ENCODE measurements at regions not wholly inside any gene's neighbourhood (a gene's known extent, or its start where the extent isn't known, plus 50 kb on each side); places are given as distances from the start of the nearest gene placed in this dataset.

GRCh38 chr2:216770050-216770449 lies 74.7 kb upstream of the IGFBP5 start:
- in situ Hi-C loops (cut with HindIII; ENCODE audit: low pct_unique_long_range_greater_than_20kb, low sequenced_read_pairs): no loop called here
- no peak for DNase-seq (ENCODE audit: low read depth in 1 of 2, low spot score in 1 of 2)
- TF ChIP-seq JUND (IDR thresholded peaks at IDR 0.05; ENCODE audit: low read depth): no peak

- no peak for DNase-seq (ENCODE audit: low read depth in 1 of 2, low spot score in 1 of 2)
- in situ Hi-C loops (cut with HindIII; ENCODE audit: low pct_unique_long_range_greater_than_20kb, low sequenced_read_pairs): no loop called here
- no peak for TF ChIP-seq JUND (IDR thresholded peaks at IDR 0.05; ENCODE audit: low read depth)
Observed at GRCh38 chr2:216769626-216770025, 74.3 kb upstream of the IGFBP5 start.

GRCh38 chr2:216768908-216769411 lies 73.6 kb upstream of the IGFBP5 start:
- DNase-seq (ENCODE audit: low read depth in 1 of 2, low spot score in 1 of 2): no peak
- TF ChIP-seq JUND (IDR thresholded peaks at IDR 0.05; ENCODE audit: low read depth): no peak
- in situ Hi-C loops (cut with HindIII; ENCODE audit: low pct_unique_long_range_greater_than_20kb, low sequenced_read_pairs): no loop called here

GRCh38 chr2:216765761-216766262 lies 70.5 kb upstream of the IGFBP5 start:
- TF ChIP-seq JUND (IDR thresholded peaks at IDR 0.05; ENCODE audit: low read depth): no peak
- in situ Hi-C loops (cut with HindIII; ENCODE audit: low pct_unique_long_range_greater_than_20kb, low sequenced_read_pairs): no loop called here
- DNase-seq (ENCODE audit: low read depth in 1 of 2, low spot score in 1 of 2): no peak

DNA sequence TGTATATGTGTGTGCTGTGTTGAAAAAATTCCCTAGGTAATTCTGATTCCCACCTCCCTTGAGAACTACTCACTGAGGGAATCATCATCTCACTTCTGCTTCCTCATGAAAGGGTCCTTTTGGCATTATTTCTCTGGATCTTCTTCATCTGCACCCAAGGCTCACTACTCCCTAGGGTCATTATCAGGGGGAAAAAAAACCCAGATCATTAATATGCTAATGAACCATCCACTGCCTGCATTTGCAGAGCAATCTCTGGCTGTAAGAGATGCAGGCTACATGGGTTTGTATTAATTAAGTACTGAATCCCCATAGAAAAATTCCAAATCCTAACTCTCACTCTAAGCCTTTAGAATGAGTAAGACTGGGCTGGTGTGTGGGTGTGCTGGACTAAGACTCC lies 68.0 kb upstream of the IGFBP5 start:
- TF ChIP-seq JUND (IDR thresholded peaks at IDR 0.05; ENCODE audit: low read depth): no peak
- DNase-seq (ENCODE audit: low read depth in 1 of 2, low spot score in 1 of 2): no peak

GRCh38 chr2:216761809-216762208 lies 66.5 kb upstream of the IGFBP5 start:
- no peak for DNase-seq (ENCODE audit: low read depth in 1 of 2, low spot score in 1 of 2)
- TF ChIP-seq JUND (IDR thresholded peaks at IDR 0.05; ENCODE audit: low read depth): no peak
- in situ Hi-C loops (cut with HindIII; ENCODE audit: low pct_unique_long_range_greater_than_20kb, low sequenced_read_pairs): no loop called here

More for the DNA sequence above, 68.0 kb upstream of the IGFBP5 start:
- in situ Hi-C loops (cut with HindIII; ENCODE audit: low pct_unique_long_range_greater_than_20kb, low sequenced_read_pairs): no loop called here

- no peak for TF ChIP-seq JUND (IDR thresholded peaks at IDR 0.05; ENCODE audit: low read depth)
- in situ Hi-C loops (cut with HindIII; ENCODE audit: low pct_unique_long_range_greater_than_20kb, low sequenced_read_pairs): no loop called here
- no peak for DNase-seq (ENCODE audit: low read depth in 1 of 2, low spot score in 1 of 2)
Observed at GRCh38 chr2:216761133-216761532, 65.8 kb upstream of the IGFBP5 start.

- TF ChIP-seq JUND (IDR thresholded peaks at IDR 0.05; ENCODE audit: low read depth): no peak
- peak; percentile 16 to 86 for DNase-seq (ENCODE audit: low read depth in 1 of 2, low spot score in 1 of 2)
- in situ Hi-C loops (cut with HindIII; ENCODE audit: low pct_unique_long_range_greater_than_20kb, low sequenced_read_pairs): no loop called here
Observed at GRCh38 chr2:216758256-216759155, 63.2 kb upstream of the IGFBP5 start.

DNA sequence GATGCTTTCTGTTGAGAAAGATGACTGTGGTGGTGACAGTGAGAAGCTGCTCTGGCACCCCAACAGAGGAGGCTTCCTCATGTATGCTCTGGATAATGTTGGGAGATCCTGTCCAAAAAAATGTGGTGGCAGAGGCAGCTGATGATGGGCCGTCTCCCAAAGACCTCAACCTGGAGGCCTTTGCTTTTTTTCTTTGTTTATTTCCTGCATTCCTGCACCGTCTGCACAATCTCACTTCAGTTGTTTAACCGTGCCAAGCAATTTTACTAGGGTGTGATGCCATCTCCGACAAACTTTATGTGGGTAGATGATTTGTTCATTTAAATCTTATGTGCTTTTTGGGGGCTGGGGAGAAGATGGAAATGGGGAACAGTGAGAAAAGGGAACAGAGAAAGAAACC lies 62.2 kb upstream of the IGFBP5 start:
- in situ Hi-C loops (cut with HindIII; ENCODE audit: low pct_unique_long_range_greater_than_20kb, low sequenced_read_pairs): no loop called here
- peak; percentile 8 to 82 for DNase-seq (ENCODE audit: low read depth in 1 of 2, low spot score in 1 of 2)
- TF ChIP-seq JUND (IDR thresholded peaks at IDR 0.05; ENCODE audit: low read depth): peak; percentile 97

GRCh38 chr2:216756435-216756834 lies 61.1 kb upstream of the IGFBP5 start:
- DNase-seq (ENCODE audit: low read depth in 1 of 2, low spot score in 1 of 2): no peak
- TF ChIP-seq JUND (IDR thresholded peaks at IDR 0.05; ENCODE audit: low read depth): no peak
- in situ Hi-C loops (cut with HindIII; ENCODE audit: low pct_unique_long_range_greater_than_20kb, low sequenced_read_pairs): no loop called here

DNA sequence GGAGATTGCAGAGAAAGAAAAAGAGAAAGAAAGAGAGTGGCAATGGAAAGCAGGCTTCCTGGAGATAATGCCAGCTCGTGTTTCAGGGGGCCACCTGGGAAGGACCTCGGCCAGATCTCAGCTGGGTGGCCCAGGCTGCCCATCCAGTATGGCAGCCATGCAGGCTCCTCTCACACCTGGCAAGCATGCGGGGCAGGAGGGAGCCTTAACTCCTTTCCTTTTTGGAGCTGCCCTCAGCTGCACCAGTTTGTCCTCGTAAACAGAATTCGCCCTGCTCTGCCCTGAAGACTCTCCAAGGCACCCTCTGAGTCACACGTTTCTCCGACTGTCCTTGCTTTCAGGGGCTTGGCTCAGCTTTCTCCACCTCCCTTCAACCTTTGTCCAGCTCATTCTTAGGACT lies 59.5 kb upstream of the IGFBP5 start:
- in situ Hi-C loops (cut with HindIII; ENCODE audit: low pct_unique_long_range_greater_than_20kb, low sequenced_read_pairs): no loop called here
- no peak for DNase-seq (ENCODE audit: low read depth in 1 of 2, low spot score in 1 of 2)
- TF ChIP-seq JUND (IDR thresholded peaks at IDR 0.05; ENCODE audit: low read depth): no peak

GRCh38 chr2:216754336-216754735 lies 59.0 kb upstream of the IGFBP5 start:
- no peak for TF ChIP-seq JUND (IDR thresholded peaks at IDR 0.05; ENCODE audit: low read depth)
- in situ Hi-C loops (cut with HindIII; ENCODE audit: low pct_unique_long_range_greater_than_20kb, low sequenced_read_pairs): no loop called here
- DNase-seq (ENCODE audit: low read depth in 1 of 2, low spot score in 1 of 2): peak in 1 of 2 experiments; percentile 20

GRCh38 chr2:216752855-216753505 lies 57.6 kb upstream of the IGFBP5 start:
- peak in 1 of 2 experiments; percentile 26 for DNase-seq (ENCODE audit: low read depth in 1 of 2, low spot score in 1 of 2)
- in situ Hi-C loops (cut with HindIII; ENCODE audit: low pct_unique_long_range_greater_than_20kb, low sequenced_read_pairs): no loop called here
- no peak for TF ChIP-seq JUND (IDR thresholded peaks at IDR 0.05; ENCODE audit: low read depth)

All from T47D (cell line).